ENCODE measurements at regions not wholly inside any gene's neighbourhood (a gene's known extent, or its start where the extent isn't known, plus 50 kb on each side); places are given as distances from the start of the nearest gene placed in this dataset.

DNA sequence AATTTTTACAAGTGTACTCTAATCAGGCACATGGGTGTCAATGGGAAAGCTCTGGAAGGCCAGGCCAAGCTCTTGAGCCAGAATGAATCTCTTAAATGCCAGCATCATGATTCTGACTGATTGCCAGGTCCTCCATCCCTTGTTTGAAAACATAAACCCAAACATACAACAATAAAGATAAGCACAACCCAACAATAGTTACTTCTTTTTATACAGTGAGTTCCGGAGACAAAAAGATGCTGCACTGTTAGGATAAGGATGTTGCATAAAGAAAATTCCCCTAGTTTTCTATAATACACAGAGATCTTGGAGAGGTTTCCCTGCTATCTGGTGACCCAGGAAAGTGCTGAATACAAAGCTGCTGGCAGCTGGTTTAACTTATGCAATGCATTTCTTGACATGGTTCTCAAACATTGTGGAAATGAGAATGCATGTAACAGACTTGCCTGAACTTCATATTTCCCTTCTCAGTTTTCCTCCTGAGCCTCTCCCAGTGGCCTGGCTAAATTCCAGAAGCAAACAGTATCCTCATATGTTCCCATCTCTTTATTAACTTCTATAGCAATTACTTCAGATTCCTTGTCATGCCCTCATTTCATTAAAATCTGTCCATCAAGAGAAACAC lies 180.1 kb upstream of the PRICKLE2 start:
- 80 to 92% methylated on average over 1 of the region's 1 CpG for WGBS, 2 donors
- DNase-seq (ENCODE audit: low spot score in 2 of 2) = no peak
- no peak for TF ChIP-seq CTCF (IDR thresholded peaks at IDR 0.05)
- no peak for TF ChIP-seq POLR2A (IDR thresholded peaks at IDR 0.05)
- intact Hi-C loops (cut with DNase I; ENCODE audit: low total_unique reads) = loop anchor here (10.0 kb wide), 1 partner anchor 79 kb away; no protein-coding TSS in a partner anchor
- H3K4me3 ChIP-seq (ENCODE audit: low read depth, poor library complexity, severe bottlenecking) = no peak overlapping the region

GRCh38 chr3:64400706-64401105 lies 175.4 kb upstream of the PRICKLE2 start:
- 88 to 89% methylated on average over 3 of the region's 3 CpGs for WGBS, 2 donors
- TF ChIP-seq POLR2A (IDR thresholded peaks at IDR 0.05) = no peak
- no peak for TF ChIP-seq CTCF (IDR thresholded peaks at IDR 0.05)
- DNase-seq (ENCODE audit: low spot score in 2 of 2) = no peak
- intact Hi-C loops (cut with DNase I; ENCODE audit: low total_unique reads) = loop anchor here (5.0 to 10.0 kb wide), 2 partner anchors 84 to 373 kb away; no protein-coding TSS in a partner anchor
- H3K4me3 ChIP-seq (ENCODE audit: low read depth, poor library complexity, severe bottlenecking) = no peak overlapping the region

DNA sequence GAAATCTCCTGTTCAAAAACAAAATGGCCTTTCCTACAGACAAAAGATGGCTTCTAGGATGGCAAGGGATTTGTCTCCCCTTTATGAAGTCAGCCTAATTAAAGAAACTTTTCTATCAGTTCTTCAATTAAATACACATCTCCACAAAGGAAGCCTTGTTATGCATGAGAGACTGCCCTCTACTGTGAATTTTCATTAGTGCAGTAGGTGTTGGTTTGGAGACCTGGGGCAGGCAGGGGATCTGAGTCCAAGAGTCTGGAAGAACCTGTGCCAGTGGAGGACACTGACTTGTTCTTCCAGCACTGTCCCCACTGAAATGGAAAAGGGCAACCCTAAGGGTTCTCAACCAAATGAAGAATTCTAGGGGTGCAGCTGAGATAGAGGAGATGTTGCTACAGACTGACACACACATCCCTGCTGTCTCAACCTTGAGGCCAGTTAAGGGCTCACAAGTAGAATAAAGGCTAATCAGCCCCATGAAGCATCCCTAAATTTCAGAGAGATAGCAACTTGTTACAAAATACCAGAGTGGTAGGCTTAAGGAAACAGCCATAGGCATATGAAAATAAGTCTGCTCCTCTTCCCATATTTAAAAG lies 174.0 kb upstream of the PRICKLE2 start:
- intact Hi-C loops (cut with DNase I; ENCODE audit: low total_unique reads) = loop anchor here (5.0 kb wide), 1 partner anchor 202 kb away; no protein-coding TSS in a partner anchor
- no peak for TF ChIP-seq CTCF (IDR thresholded peaks at IDR 0.05)
- TF ChIP-seq POLR2A (IDR thresholded peaks at IDR 0.05) = no peak
- DNase-seq (ENCODE audit: low spot score in 2 of 2) = peak in 1 of 2 donors; percentile 31
- H3K4me3 ChIP-seq (ENCODE audit: low read depth, poor library complexity, severe bottlenecking) = no peak overlapping the region

- 61 to 76% methylated on average over 4 of the region's 4 CpGs for WGBS, 2 donors
- DNase-seq (ENCODE audit: low spot score in 2 of 2) = no peak
- intact Hi-C loops (cut with DNase I; ENCODE audit: low total_unique reads) = loop anchor here (5.0 kb wide), 1 partner anchor 201 kb away; no protein-coding TSS in a partner anchor
- TF ChIP-seq POLR2A (IDR thresholded peaks at IDR 0.05) (no peak), CTCF (IDR thresholded peaks at IDR 0.05) (no peak)
- no peak overlapping the region for H3K4me3 ChIP-seq (ENCODE audit: low read depth, poor library complexity, severe bottlenecking)
Measured at GRCh38 chr3:64398476-64398875, 173.2 kb upstream of the PRICKLE2 start.

- no peak for DNase-seq (ENCODE audit: low spot score in 2 of 2)
Measured at GRCh38 chr3:64398006-64398405, 172.7 kb upstream of the PRICKLE2 start.

More at GRCh38 chr3:64398006-64398405, 172.7 kb upstream of the PRICKLE2 start:
- 76 to 88% methylated on average over 5 of the region's 5 CpGs for WGBS, 2 donors
- no peak for TF ChIP-seq POLR2A (IDR thresholded peaks at IDR 0.05)
- TF ChIP-seq CTCF (IDR thresholded peaks at IDR 0.05) = no peak
- H3K4me3 ChIP-seq (ENCODE audit: low read depth, poor library complexity, severe bottlenecking) = no peak overlapping the region
- intact Hi-C loops (cut with DNase I; ENCODE audit: low total_unique reads) = loop anchor here (5.0 kb wide), 1 partner anchor 201 kb away; no protein-coding TSS in a partner anchor
